GM19455 (cell line): ENCODE measurements at regions not wholly inside any gene's neighbourhood (a gene's known extent, or its start where the extent isn't known, plus 50 kb on each side); places are given as distances from the start of the nearest gene placed in this dataset.

Experiments used
- ATAC-seq: cut with Tn5 transposase; IDR thresholded peaks from one replicate; pipeline ENCODE4 v1.9.1; 2021; ENCODE audit not compliant: unreplicated experiment

- no peak for ATAC-seq
Measured at GRCh38 chr2:611519-611918, 65.7 kb downstream of the TMEM18 start.

GRCh38 chr2:610491-610890 is 66.7 kb downstream of the TMEM18 start:
- ATAC-seq, result no peak

- ATAC-seq, result no peak
Measured at GRCh38 chr2:609881-610280, 67.3 kb downstream of the TMEM18 start.

- no peak for ATAC-seq
Measured at GRCh38 chr2:609449-609848, 67.8 kb downstream of the TMEM18 start.

- no peak for ATAC-seq
Measured at GRCh38 chr2:608711-609110, 68.5 kb downstream of the TMEM18 start.

DNA sequence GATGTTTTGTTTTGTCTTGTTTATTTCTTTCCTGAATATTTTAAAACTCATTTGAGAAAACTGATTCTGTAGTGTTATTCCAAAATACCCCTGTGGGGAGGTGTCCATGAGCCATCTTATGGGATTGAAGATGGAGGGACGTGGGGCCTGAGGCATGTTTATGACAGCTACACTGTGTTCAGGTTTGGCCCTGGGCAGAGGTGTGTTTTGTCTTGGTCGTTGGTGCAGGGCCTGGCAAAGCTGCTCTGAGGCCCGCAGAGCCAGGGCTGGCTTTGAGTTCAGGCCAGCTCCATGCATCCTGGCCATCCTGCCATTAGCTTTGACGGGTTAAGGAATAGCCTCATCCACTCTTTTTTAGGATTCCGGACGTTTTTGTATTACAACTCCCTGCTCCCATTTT is 68.9 kb downstream of the TMEM18 start:
- ATAC-seq, result no peak

- ATAC-seq, result no peak
Measured at GRCh38 chr2:607709-608108, 69.5 kb downstream of the TMEM18 start.

GRCh38 chr2:607172-607571 is 70.0 kb downstream of the TMEM18 start:
- no peak for ATAC-seq

- no peak for ATAC-seq
Measured at GRCh38 chr2:605674-606608, 71.3 kb downstream of the TMEM18 start.

DNA sequence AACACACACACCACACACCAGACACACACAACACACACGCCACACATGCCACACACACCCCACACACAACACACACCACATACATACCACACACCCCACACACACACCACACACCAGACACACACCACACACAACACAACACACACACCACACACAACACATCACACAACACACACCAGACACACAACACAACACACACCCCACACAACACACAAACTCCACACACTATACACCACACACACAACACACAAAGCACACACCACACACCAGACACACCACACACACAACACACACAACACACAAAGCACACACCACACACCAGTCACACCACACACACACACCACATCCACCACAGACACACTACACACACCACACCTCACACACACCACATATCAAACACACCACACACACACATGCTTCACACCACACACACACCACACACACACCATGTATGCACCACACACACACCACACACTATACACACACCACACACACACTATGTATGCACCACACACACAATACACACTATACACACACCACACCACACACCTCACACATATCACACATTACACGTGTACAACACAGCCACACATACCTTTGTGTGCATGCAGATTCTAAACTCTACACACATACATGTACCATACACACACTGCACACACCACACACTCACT is 72.2 kb downstream of the TMEM18 start:
- ATAC-seq, result no peak

- no peak for ATAC-seq
Measured at GRCh38 chr2:604385-604784, 72.8 kb downstream of the TMEM18 start.

DNA sequence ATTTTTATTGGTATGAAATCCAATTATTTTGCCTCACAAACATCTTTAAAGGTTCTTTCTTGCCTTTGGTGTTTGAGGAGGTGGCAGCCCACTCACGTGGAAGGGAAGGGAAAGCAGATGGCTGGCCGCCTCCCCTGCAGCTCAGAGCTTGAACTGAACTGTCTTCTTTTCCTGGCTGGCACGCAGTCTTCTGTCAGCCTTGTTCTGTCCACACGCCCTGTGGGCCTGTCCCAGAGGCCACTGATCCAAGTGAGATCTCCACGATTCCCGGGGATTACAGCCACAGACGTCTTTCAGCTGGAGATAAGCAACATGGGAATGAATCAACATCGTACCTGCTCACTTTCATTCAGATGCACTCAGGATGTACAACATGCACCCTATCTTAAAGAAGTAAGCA is 73.3 kb downstream of the TMEM18 start:
- no peak for ATAC-seq

- ATAC-seq, result no peak
Measured at GRCh38 chr2:603427-603826, 73.8 kb downstream of the TMEM18 start.

DNA sequence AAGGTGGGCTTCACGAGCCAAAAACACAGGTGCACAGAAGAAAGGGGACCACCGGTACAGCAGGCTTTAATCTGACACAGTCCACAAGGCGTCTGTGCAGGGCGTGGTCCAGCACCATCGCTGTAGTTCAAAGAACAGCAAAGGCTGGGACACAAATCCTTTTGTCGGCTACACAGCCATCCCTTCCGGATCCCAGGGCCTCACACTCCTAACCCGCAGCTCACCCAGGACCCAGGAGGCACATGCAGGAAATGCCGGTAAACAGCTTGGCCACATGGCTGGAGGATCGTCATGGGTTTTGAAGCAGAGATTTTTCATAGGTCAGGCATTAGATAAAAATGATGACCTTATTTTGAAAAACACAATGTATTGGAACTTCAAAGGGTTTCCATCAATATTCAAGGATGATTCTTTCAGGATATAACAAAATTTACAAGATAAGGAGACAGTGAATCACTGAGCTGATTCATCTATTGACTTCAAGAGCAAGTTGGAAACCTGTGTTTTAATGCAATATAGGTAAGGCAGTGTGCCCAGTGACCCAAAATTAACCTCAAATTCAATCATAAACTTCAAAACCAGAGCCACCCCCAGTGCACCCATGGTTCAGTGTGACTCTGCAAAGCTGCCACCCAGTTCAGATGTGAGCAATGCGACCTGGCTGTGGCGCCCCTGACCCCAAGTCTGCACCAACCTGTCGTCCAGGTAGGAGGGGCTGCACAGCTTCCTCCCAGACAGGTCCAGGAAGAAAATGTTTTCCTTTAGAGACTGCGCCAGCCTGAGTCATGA is 74.4 kb downstream of the TMEM18 start:
- no peak for ATAC-seq

- no peak for ATAC-seq
Measured at GRCh38 chr2:601806-602455, 75.3 kb downstream of the TMEM18 start.

DNA sequence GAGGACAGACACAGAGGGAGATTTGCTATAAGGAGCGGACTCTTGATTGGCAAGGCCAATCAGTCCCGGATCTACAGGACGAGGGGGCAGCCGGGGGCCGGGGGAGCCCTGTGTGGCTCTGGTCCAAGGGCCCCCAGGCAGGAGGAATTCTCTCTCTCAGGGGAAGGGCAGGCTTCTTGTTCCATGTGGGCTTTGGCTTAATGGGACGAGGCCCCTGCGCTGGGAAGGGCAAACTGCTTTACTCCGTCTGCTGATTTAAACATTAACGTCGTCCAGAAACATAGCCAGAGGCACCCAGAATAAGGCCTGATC is 75.9 kb downstream of the TMEM18 start:
- ATAC-seq, result no peak

DNA sequence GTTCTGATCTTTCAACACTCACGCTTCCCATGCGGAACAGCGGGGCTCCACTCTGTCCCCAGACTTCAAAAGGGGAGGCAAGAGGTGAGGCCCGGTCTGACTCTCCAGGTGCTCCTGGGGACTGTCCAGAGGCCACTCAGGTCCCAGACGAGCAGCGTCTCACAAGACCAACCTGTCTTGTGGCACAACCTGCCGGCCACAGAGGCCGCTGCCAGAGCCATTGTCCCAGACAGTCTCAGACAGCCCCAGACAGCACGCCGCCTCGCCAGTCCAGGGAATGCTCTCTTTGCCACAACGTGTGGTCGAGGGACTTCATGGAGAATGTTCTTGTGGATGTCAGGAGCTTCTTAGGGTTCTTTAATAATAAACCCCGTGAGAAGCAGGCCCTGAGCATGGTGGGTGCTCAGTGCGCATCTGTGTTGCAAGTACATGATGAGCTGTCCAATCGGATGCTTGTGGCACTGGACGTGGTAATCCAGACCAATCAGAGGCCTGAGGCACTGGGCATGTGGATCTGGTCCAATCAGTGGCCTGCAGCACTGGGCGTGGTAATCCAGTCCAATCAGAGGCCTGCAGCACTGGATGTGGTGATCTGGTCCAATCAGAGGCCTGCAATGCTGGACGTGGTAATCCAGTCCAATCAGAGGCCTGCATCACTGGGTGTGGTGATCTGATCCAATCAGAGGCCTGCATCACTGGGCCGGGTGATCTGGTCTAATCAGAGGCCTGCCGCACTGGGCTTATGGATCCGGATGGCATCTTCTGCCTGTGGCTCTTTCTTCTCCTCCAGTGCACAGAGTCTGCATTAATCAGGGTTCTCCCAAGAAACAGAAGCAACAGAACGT is 76.4 kb downstream of the TMEM18 start:
- ATAC-seq, result no peak

GRCh38 chr2:599601-600000 is 77.6 kb downstream of the TMEM18 start:
- ATAC-seq, result no peak

- no peak for ATAC-seq
Measured at GRCh38 chr2:598058-598802, 79.0 kb downstream of the TMEM18 start.
